ENCODE measurements at regions not wholly inside any gene's neighbourhood (a gene's known extent, or its start where the extent isn't known, plus 50 kb on each side); places are given as distances from the start of the nearest gene placed in this dataset.

DNA sequence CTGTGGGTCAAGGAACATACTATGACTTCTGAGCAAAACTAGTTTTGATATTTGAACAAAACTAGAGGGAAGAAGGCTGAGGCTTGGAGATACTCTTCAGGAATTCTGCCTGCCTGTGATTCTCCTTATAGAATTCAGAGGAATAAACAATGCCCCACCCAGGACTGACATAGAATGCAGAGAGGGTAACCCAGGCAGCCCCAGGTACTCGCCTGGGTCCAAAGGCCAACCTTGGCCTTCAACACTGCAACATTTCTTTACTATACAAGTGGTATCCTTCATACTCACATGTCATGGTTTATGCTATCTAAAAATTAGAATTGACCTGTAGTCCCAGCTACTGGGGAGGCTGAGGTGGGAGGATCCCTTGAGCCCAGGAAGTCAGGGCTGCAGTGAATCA lies 217.0 kb upstream of the FOXN3 start:
- TF ChIP-seq EGR1 (IDR thresholded peaks at IDR 0.05; ENCODE audit: borderline replicate concordance in 1 of 2, low read depth in 2 of 2, low read length in 2 of 2) (no peak), POLR2A (IDR thresholded peaks at IDR 0.05; ENCODE audit: low read depth, low read length) (no peak), SMC3 (IDR thresholded peaks at IDR 0.05; ENCODE audit: borderline replicate concordance, low read length) (no peak), RAD21 (IDR thresholded peaks at IDR 0.05; ENCODE audit: insufficient read depth, low read depth, low read length) (no peak), REST (IDR thresholded peaks at IDR 0.05; ENCODE audit: low read depth, low read length) (no peak), POLR2AphosphoS5 (IDR thresholded peaks at IDR 0.05; ENCODE audit: low read length) (no peak), MTA3 (IDR thresholded peaks at IDR 0.05; ENCODE audit: borderline replicate concordance, low read length) (no peak), BHLHE40 (IDR thresholded peaks at IDR 0.05; ENCODE audit: borderline replicate concordance in 1 of 2, low read depth in 2 of 2, low read length in 1 of 2) (no peak), BCL11A (IDR thresholded peaks at IDR 0.05; ENCODE audit: low read depth, low read length) (no peak), RUNX3 (IDR thresholded peaks at IDR 0.05; ENCODE audit: low read length) (no peak), JUND (IDR thresholded peaks at IDR 0.05; ENCODE audit: low read depth, low read length) (no peak)
- TF ChIP-seq, protein P1, sequence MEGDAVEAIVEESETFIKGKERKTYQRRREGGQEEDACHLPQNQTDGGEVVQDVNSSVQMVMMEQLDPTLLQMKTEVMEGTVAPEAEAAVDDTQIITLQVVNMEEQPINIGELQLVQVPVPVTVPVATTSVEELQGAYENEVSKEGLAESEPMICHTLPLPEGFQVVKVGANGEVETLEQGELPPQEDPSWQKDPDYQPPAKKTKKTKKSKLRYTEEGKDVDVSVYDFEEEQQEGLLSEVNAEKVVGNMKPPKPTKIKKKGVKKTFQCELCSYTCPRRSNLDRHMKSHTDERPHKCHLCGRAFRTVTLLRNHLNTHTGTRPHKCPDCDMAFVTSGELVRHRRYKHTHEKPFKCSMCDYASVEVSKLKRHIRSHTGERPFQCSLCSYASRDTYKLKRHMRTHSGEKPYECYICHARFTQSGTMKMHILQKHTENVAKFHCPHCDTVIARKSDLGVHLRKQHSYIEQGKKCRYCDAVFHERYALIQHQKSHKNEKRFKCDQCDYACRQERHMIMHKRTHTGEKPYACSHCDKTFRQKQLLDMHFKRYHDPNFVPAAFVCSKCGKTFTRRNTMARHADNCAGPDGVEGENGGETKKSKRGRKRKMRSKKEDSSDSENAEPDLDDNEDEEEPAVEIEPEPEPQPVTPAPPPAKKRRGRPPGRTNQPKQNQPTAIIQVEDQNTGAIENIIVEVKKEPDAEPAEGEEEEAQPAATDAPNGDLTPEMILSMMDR (IDR thresholded peaks at IDR 0.05 in 2 of 3, conservative IDR thresholded peaks at IDR 0.05 in 1 of 3; ENCODE audit: control insufficient read depth in 2 of 3, extremely low read depth in 1 of 3, insufficient read depth in 1 of 3, low read depth in 3 of 3, low read length in 3 of 3), result no peak
- TF ChIP-seq, protein P2, sequence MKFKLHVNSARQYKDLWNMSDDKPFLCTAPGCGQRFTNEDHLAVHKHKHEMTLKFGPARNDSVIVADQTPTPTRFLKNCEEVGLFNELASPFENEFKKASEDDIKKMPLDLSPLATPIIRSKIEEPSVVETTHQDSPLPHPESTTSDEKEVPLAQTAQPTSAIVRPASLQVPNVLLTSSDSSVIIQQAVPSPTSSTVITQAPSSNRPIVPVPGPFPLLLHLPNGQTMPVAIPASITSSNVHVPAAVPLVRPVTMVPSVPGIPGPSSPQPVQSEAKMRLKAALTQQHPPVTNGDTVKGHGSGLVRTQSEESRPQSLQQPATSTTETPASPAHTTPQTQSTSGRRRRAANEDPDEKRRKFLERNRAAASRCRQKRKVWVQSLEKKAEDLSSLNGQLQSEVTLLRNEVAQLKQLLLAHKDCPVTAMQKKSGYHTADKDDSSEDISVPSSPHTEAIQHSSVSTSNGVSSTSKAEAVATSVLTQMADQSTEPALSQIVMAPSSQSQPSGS (IDR thresholded peaks at IDR 0.05; ENCODE audit: low read length), result no peak
- TF ChIP-seq, protein P3, sequence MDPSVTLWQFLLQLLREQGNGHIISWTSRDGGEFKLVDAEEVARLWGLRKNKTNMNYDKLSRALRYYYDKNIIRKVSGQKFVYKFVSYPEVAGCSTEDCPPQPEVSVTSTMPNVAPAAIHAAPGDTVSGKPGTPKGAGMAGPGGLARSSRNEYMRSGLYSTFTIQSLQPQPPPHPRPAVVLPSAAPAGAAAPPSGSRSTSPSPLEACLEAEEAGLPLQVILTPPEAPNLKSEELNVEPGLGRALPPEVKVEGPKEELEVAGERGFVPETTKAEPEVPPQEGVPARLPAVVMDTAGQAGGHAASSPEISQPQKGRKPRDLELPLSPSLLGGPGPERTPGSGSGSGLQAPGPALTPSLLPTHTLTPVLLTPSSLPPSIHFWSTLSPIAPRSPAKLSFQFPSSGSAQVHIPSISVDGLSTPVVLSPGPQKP (IDR thresholded peaks at IDR 0.05; ENCODE audit: low read depth, low read length), result no peak

All from GM12878 (cell line).